ENCODE measurements at regions not wholly inside any gene's neighbourhood (a gene's known extent, or its start where the extent isn't known, plus 50 kb on each side); places are given as distances from the start of the nearest gene placed in this dataset.

DNA sequence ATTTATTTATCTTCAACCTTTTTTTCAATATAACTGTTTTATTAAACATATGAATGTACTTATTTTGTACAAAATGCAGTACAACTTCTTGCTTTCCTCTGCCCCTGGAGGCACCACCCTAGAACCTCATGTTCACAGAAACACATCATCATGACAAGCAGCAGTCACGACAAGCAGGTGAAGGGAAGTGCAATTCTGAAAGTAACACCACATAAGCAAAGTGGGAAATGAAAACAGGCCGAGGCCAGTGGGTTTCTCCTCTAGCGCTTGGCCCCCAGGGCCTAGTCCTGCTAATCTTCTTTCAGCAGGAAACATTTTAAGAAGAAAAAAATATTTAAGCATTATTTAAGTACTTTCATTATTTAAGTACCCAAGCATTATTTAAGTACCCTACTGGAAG is 598.1 kb downstream of the SH2D4B start:
- TF ChIP-seq, protein P1, sequence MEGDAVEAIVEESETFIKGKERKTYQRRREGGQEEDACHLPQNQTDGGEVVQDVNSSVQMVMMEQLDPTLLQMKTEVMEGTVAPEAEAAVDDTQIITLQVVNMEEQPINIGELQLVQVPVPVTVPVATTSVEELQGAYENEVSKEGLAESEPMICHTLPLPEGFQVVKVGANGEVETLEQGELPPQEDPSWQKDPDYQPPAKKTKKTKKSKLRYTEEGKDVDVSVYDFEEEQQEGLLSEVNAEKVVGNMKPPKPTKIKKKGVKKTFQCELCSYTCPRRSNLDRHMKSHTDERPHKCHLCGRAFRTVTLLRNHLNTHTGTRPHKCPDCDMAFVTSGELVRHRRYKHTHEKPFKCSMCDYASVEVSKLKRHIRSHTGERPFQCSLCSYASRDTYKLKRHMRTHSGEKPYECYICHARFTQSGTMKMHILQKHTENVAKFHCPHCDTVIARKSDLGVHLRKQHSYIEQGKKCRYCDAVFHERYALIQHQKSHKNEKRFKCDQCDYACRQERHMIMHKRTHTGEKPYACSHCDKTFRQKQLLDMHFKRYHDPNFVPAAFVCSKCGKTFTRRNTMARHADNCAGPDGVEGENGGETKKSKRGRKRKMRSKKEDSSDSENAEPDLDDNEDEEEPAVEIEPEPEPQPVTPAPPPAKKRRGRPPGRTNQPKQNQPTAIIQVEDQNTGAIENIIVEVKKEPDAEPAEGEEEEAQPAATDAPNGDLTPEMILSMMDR (conservative IDR thresholded peaks at IDR 0.05; ENCODE audit: low read length), result no peak
- TF ChIP-seq EZH2phosphoT487 (IDR thresholded peaks at IDR 0.05; ENCODE audit: borderline replicate concordance, low read depth, low read length), result no peak

Measured in OCI-LY7 (cell line).